HepG2 (cell line): ENCODE measurements at regions not wholly inside any gene's neighbourhood (a gene's known extent, or its start where the extent isn't known, plus 50 kb on each side); places are given as distances from the start of the nearest gene placed in this dataset.
A peak's percentile ranks its signal among the peaks of the same experiment; 100 is the strongest.

ENCODE experiments used
- ARID3A ChIP-seq: IDR thresholded peaks from 2 replicates; pipeline ENCODE4 v1.6.1; 2012; ENCODE audit warnings: low read depth, low read length, improper control_type of control experiment
- FOXP4 ChIP-seq: sonication (generic); formaldehyde crosslinking; IDR thresholded peaks from 2 replicates; pipeline ENCODE4 v1.4.0; 2020; ENCODE audit warnings: missing genetic modification reagents
- FUBP1 ChIP-seq: sonication (generic); formaldehyde crosslinking; IDR thresholded peaks from 2 replicates; pipeline ENCODE4 v1.5.1; 2020; ENCODE audit warnings: missing genetic modification reagents, mild to moderate bottlenecking, borderline replicate concordance
- HMGA1 ChIP-seq: sonication (generic); formaldehyde crosslinking; conservative IDR thresholded peaks from 2 replicates; pipeline ENCODE4 v1.4.0; 2020; ENCODE audit warnings: missing genetic modification reagents
- RNF219 ChIP-seq: sonication (generic); formaldehyde crosslinking; IDR thresholded peaks from 2 replicates; pipeline ENCODE4 v1.5.0; 2020; ENCODE audit warnings: mild to moderate bottlenecking, missing genetic modification reagents
- TCF7 ChIP-seq: sonication (generic); IDR thresholded peaks from 2 replicates; pipeline ENCODE4 v1.6.1; 2016; ENCODE audit warnings: antibody characterized with exemption, low read depth
- TFDP1 ChIP-seq: IDR thresholded peaks from 2 replicates; pipeline ENCODE4 v1.6.1; 2016; ENCODE audit warnings: missing compliant biosample characterization, missing genetic modification reagents, borderline replicate concordance
- ZFP41 ChIP-seq: sonication (generic); formaldehyde crosslinking; IDR thresholded peaks from 2 replicates; pipeline ENCODE4 v1.4.0; 2020; ENCODE audit warnings: mild to moderate bottlenecking, missing genetic modification reagents, borderline replicate concordance
- ZFP91 ChIP-seq: sonication (generic); formaldehyde crosslinking; IDR thresholded peaks from 2 replicates; pipeline ENCODE4 v1.9.0; 2022; ENCODE audit warnings: missing genetic modification reagents, mild to moderate bottlenecking, borderline replicate concordance
- ZNF292 ChIP-seq: sonication (generic); formaldehyde crosslinking; IDR thresholded peaks from 2 replicates; pipeline ENCODE4 v1.8.1; 2022; ENCODE audit warnings: mild to moderate bottlenecking, low read depth, missing genetic modification reagents, borderline replicate concordance
- ZNF746 ChIP-seq: sonication (generic); formaldehyde crosslinking; IDR thresholded peaks from 2 replicates; pipeline ENCODE4 v1.8.0; 2022; ENCODE audit warnings: mild to moderate bottlenecking, missing genetic modification reagents
- ZNF780A ChIP-seq: sonication (generic); formaldehyde crosslinking; IDR thresholded peaks from 2 replicates; pipeline ENCODE4 v1.8.0; 2022; ENCODE audit warnings: mild to moderate bottlenecking, missing genetic modification reagents, moderate library complexity
- ZSCAN21 ChIP-seq: sonication (generic); formaldehyde crosslinking; IDR thresholded peaks from 2 replicates; pipeline ENCODE4 v1.8.0; 2022; ENCODE audit warnings: mild to moderate bottlenecking, missing genetic modification reagents, moderate library complexity, borderline replicate concordance

GRCh38 chr11:129530154-129530895 lies 154.7 kb downstream of the BARX2 start (continued):
- TF ChIP-seq FUBP1 (no peak), RNF219 (CRISPR knock-in tag) (no peak), ZNF780A (no peak), ZNF292 (peak; percentile 41; the same call in 1 of the 2 replicates), ZFP41 (CRISPR knock-in tag) (no peak), ZFP91 (CRISPR knock-in tag) (peak; percentile 28; the same call in 1 of the 2 replicates), ZNF746 (CRISPR knock-in tag) (no peak), ZSCAN21 (CRISPR knock-in tag) (no peak), TFDP1 (CRISPR knock-in tag) (no peak), HMGA1 (CRISPR knock-in tag) (no peak), FOXP4 (CRISPR knock-in tag) (0 out of 2 replicates have a peak, but pooled peaks have one; percentile 18), TCF7 (no peak; the same call in none of the 2 replicates), ARID3A (no peak)
